B cell (primary cell): ENCODE measurements at regions not wholly inside any gene's neighbourhood (a gene's known extent, or its start where the extent isn't known, plus 50 kb on each side); places are given as distances from the start of the nearest gene placed in this dataset.

Experiments used
- ATAC-seq: fragments of 200-7000 bp; cut with Tn5 transposase; one replicate; pipeline ENCODE4 v1.10.0; 2021; ENCODE audit warnings: low read depth, mild to moderate bottlenecking, moderate number of reproducible peaks, moderate library complexity
- CTCF ChIA-PET: fragments of 350-600 bp; sonication (Branson Sonifier 250); formaldehyde crosslinking; loops from one replicate; lab custom pipeline; 2021; ENCODE audit warnings: antibody characterized with exemption, inconsistent platforms; lab: Charles Lee
- POLR2A ChIA-PET: fragments of 350-600 bp; sonication (Branson Sonifier 250); formaldehyde crosslinking; loops from one replicate; lab custom pipeline; 2021; ENCODE audit warnings: antibody characterized with exemption; lab: Charles Lee
- DNase-seq: peaks from one replicate; pipeline ENCODE4 v3.0.0; 2013
- H2AFZ ChIP-seq: 2 replicates; pipeline ENCODE4 v1.6.1; 2012; ENCODE audit warnings: mild to moderate bottlenecking, low read depth, low read length; ENCODE audit not compliant: insufficient read depth, poor library complexity, severe bottlenecking
- H3K27ac ChIP-seq, 2 donors: 1 replicate in 1 of 2; 2 replicates in 1 of 2; pipeline ENCODE4 v1.5.1; 2012 to 2013; ENCODE audit warnings: low read length in 2 of 2, mild to moderate bottlenecking in 2 of 2, moderate library complexity in 1 of 2
- H3K27me3 ChIP-seq, 4 experiments: fragments of 200-600 bp in 1 of 4; sonication (generic) in 1 of 4; replicated peaks in 1 of 4; 1 replicate in 2 of 4; 2 replicates in 2 of 4; pipeline versions ENCODE4 v1.6.1 to v1.7.0; 2013 to 2016; ENCODE audit warnings: low read length in 3 of 4, mild to moderate bottlenecking in 2 of 4, mixed read lengths in 1 of 4, moderate library complexity in 1 of 4; ENCODE audit not compliant: insufficient read depth in 4 of 4, control insufficient read depth in 3 of 4; ENCODE audit errors: control extremely low read depth in 1 of 4
- H3K36me3 ChIP-seq, 2 experiments: replicated peaks in 1 of 2; 1 replicate in 1 of 2; 2 replicates in 1 of 2; pipeline versions ENCODE4 v1.6.1 to v1.7.1; 2013; ENCODE audit warnings: low read length in 1 of 2; ENCODE audit not compliant: insufficient read depth in 2 of 2, control insufficient read depth in 1 of 2; ENCODE audit errors: control extremely low read depth in 1 of 2, extremely low read depth in 1 of 2
- H3K4me1 ChIP-seq, 2 donors: fragments of 200-600 bp in 1 of 2; sonication (generic) in 1 of 2; 1 replicate in 1 of 2; 2 replicates in 1 of 2; pipeline versions ENCODE4 v1.5.1 to v1.6.1; 2013 to 2017; ENCODE audit warnings: low read length in 2 of 2; ENCODE audit not compliant: control insufficient read depth in 2 of 2, insufficient read depth in 2 of 2
- H3K4me2 ChIP-seq: replicated peaks from 2 replicates; pipeline ENCODE3; 2012; ENCODE audit warnings: mild to moderate bottlenecking, low read depth, low read length; ENCODE audit not compliant: poor library complexity, severe bottlenecking
- H3K4me3 ChIP-seq, 5 experiments: fragments of 200-600 bp in 1 of 5; sonication (generic) in 1 of 5; 1 replicate in 3 of 5; 2 replicates in 2 of 5; pipeline versions ENCODE4 v1.5.1 to v1.7.0; 2011 to 2016; ENCODE audit warnings: low read length in 4 of 5, mild to moderate bottlenecking in 4 of 5, low read depth in 2 of 5, control low read depth in 1 of 5, moderate library complexity in 1 of 5; ENCODE audit not compliant: insufficient read depth in 1 of 5; ENCODE audit errors: control extremely low read depth in 1 of 5, extremely low read depth in 1 of 5
- H3K79me2 ChIP-seq: fragments of 200-600 bp; sonication (generic); one replicate; pipeline ENCODE4 v1.6.0; 2016; ENCODE audit warnings: low read length; ENCODE audit not compliant: control insufficient read depth, insufficient read depth
- H3K9ac ChIP-seq: fragments of 200-600 bp; sonication (generic); 2 replicates; pipeline ENCODE4 v1.6.1; 2017; ENCODE audit warnings: mild to moderate bottlenecking, low read length, moderate library complexity
- H3K9me3 ChIP-seq, 3 donors: one replicate each; pipeline versions ENCODE4 v1.6.1 to v1.7.1; 2013; ENCODE audit warnings: low read length in 2 of 3; ENCODE audit not compliant: control insufficient read depth in 2 of 3, insufficient read depth in 1 of 3; ENCODE audit errors: control extremely low read depth in 1 of 3
- H4K20me1 ChIP-seq: 2 replicates; pipeline ENCODE4 v1.6.0; 2012; ENCODE audit warnings: mild to moderate bottlenecking, low read length; ENCODE audit not compliant: insufficient read depth, control insufficient read depth, poor library complexity, severe bottlenecking
- H3K27ac Mint-ChIP-seq: one replicate; pipeline ENCODE4 v1.8.0; 2021; ENCODE audit warnings: mixed read lengths
- H3K27me3 Mint-ChIP-seq: one replicate; pipeline ENCODE4 v1.8.0; 2021; ENCODE audit warnings: mixed read lengths
- H3K4me1 Mint-ChIP-seq: one replicate; pipeline ENCODE4 v1.8.0; 2021; ENCODE audit warnings: mixed read lengths
- H3K4me3 Mint-ChIP-seq: one replicate; pipeline ENCODE4 v1.8.0; 2021; ENCODE audit warnings: mixed read lengths
- H3K9me3 Mint-ChIP-seq: one replicate; pipeline ENCODE4 v1.8.0; 2022; ENCODE audit warnings: mixed read lengths; ENCODE audit not compliant: insufficient read depth
- EZH2 ChIP-seq: IDR thresholded peaks from 2 replicates; pipeline ENCODE4 v1.6.1; 2012; ENCODE audit warnings: borderline replicate concordance, low read depth, mild to moderate bottlenecking, moderate library complexity, low read length; ENCODE audit not compliant: insufficient read depth, poor library complexity, severe bottlenecking
- WGBS: methylation state at CpG from one replicate; pipeline ENCODE4 v1.1.5; 2013; ENCODE audit warnings: missing lambda C conversion rate; ENCODE audit not compliant: insufficient coverage; 5-methylcytosine and 5-hydroxymethylcytosine counted together
- intact Hi-C: fragments of 100-400 bp; cut with micrococcal nuclease; formaldehyde crosslinking; loops from one replicate; pipeline ENCODE4 v1.10.0; 2022
- TF ChIP-seq, protein P1 (sequence below): fragments of 200-600 bp; IDR thresholded peaks from one replicate; pipeline ENCODE4 v1.8.0; 2022; ENCODE audit warnings: antibody characterized with exemption, mild to moderate bottlenecking

DNA sequence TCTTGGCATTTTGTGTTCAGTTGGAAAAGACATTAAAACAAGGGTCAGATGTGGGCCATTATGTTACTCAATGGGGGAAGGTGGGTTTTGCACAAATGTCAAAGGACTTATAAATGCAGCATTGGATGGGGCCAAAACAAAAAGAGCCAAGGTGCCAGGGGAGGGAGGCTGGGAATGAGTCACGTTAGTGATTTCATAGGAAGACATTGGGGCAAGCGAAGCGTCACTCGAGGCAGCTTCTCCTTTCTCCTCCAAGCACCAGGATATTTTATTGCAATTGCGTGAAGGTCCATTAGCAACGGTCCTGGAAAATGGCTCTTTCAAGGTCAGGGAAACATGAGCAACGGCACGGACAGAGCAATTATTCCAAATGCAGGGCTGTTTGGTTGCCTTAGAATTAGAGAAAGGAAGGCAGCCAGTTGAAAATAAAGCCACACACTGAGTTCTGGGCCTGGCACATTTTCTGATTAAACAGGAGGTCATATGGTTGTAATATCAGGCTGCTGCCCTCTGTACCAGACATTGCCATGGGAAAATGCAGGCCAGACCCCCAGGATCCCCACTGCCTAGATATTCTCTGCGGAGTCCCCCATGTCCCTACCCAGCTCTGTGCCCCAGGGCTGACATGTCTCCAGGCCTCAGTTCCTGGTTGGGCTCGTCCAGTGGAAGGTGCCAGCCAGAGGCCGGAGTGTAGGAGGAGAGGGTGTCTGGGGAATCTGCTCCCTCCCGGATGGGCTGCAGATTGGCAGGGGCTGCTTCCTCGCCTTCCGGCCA, 63.3 kb upstream of the NANOS1 start:
- WGBS: 95% methylated on average over 14 of the region's 14 CpGs
- POLR2A ChIA-PET: no interaction called here
- DNase-seq: no peak
- Histone ChIP-seq H3K79me2 (no peaks in the 10 kb centered on the region), H3K9me3 (no peaks in the 10 kb centered on the region), H3K4me3 (no peak overlapping the region), H3K4me1 (no peaks in the 10 kb centered on the region), H3K27me3 (peaks cover 0 to 13% (median 2%) of the 10 kb centered on the region in 4 experiments), H3K9ac (no peak overlapping the region), H3K4me2 (no peak overlapping the region), H3K27ac (no peak overlapping the region), H4K20me1 (no peaks in the 10 kb centered on the region), H2AFZ (no peak overlapping the region), H3K36me3 (no peaks in the 10 kb centered on the region)
- H3K4me1 Mint-ChIP-seq: no peaks in the 10 kb centered on the region
- TF ChIP-seq, protein P1, sequence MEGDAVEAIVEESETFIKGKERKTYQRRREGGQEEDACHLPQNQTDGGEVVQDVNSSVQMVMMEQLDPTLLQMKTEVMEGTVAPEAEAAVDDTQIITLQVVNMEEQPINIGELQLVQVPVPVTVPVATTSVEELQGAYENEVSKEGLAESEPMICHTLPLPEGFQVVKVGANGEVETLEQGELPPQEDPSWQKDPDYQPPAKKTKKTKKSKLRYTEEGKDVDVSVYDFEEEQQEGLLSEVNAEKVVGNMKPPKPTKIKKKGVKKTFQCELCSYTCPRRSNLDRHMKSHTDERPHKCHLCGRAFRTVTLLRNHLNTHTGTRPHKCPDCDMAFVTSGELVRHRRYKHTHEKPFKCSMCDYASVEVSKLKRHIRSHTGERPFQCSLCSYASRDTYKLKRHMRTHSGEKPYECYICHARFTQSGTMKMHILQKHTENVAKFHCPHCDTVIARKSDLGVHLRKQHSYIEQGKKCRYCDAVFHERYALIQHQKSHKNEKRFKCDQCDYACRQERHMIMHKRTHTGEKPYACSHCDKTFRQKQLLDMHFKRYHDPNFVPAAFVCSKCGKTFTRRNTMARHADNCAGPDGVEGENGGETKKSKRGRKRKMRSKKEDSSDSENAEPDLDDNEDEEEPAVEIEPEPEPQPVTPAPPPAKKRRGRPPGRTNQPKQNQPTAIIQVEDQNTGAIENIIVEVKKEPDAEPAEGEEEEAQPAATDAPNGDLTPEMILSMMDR: no peak
- TF ChIP-seq EZH2: no peak
- intact Hi-C loops: no loop called here
- H3K27ac Mint-ChIP-seq: no peak overlapping the region
- no peaks in the 10 kb centered on the region for H3K9me3 Mint-ChIP-seq
- H3K27me3 Mint-ChIP-seq: peaks cover 50% of the 10 kb centered on the region
- H3K4me3 Mint-ChIP-seq: no peak overlapping the region
- no peak for ATAC-seq
- CTCF ChIA-PET: no interaction called here

DNA sequence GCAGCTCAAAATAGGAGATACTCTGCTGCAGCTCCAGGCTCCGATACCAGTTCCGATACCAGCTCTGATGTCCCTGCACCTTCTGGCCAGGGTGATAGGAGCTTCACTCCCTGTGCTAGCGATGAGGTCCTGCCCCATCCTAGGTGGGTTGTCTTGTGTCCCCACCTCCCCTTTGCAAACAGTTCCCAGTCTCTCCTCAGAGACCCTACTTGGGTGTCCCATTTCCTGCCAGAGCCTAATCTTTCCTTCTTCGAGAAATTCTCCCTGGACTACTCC, 62.7 kb upstream of the NANOS1 start:
- TF ChIP-seq EZH2: no peak
- TF ChIP-seq, protein P1: no peak
- intact Hi-C loops: no loop called here
- CTCF ChIA-PET: no interaction called here
- no peaks in the 10 kb centered on the region for H3K4me1 ChIP-seq
- H3K9me3 ChIP-seq: no peaks in the 10 kb centered on the region
- no peak overlapping the region for H3K4me3 ChIP-seq
- no peak overlapping the region for H3K4me3 Mint-ChIP-seq
- H3K27me3 Mint-ChIP-seq: peaks cover 54% of the 10 kb centered on the region
- H3K27ac Mint-ChIP-seq: no peak overlapping the region
- POLR2A ChIA-PET: no interaction called here
- H3K4me2 ChIP-seq: no peak overlapping the region
- ATAC-seq (no peak), DNase-seq (no peak)
- no peaks in the 10 kb centered on the region for H3K9me3 Mint-ChIP-seq
- H3K36me3 ChIP-seq: no peaks in the 10 kb centered on the region
- no peaks in the 10 kb centered on the region for H3K79me2 ChIP-seq
- no peak overlapping the region for H3K27ac ChIP-seq
- no peak overlapping the region for H3K9ac ChIP-seq
- H4K20me1 ChIP-seq: no peaks in the 10 kb centered on the region
- no peak overlapping the region for H2AFZ ChIP-seq
- H3K4me1 Mint-ChIP-seq: no peaks in the 10 kb centered on the region
- WGBS: 88% methylated on average over 4 of the region's 4 CpGs
- H3K27me3 ChIP-seq: peaks cover 0 to 13% (median under 1%) of the 10 kb centered on the region in 4 experiments
